Lower leg skin (tissue), 4 donors: ENCODE measurements at regions not wholly inside any gene's neighbourhood (a gene's known extent, or its start where the extent isn't known, plus 50 kb on each side); places are given as distances from the start of the nearest gene placed in this dataset.

ENCODE experiments used
- DNase-seq, 2 donors: peaks; one replicate each; pipeline ENCODE4 v3.0.0-alpha.2; 2019; ENCODE audit warnings: low spot score in 2 of 2
- H3K4me3 ChIP-seq: fragments of 200-600 bp; sonication (generic); 2 replicates; pipeline ENCODE4 v1.5.1; 2017; ENCODE audit warnings: mild to moderate bottlenecking, low read depth; ENCODE audit not compliant: poor library complexity, severe bottlenecking
- CTCF ChIP-seq, 3 donors: fragments of 450-650 bp; IDR thresholded peaks; one replicate each; pipeline ENCODE4 v1.5.1; 2016; ENCODE audit warnings: antibody characterized with exemption in 3 of 3, mild to moderate bottlenecking in 3 of 3, moderate library complexity in 2 of 3
- POLR2A ChIP-seq, 2 donors: fragments of 450-650 bp; IDR thresholded peaks; one replicate each; pipeline ENCODE4 v1.6.1; 2016 to 2017; ENCODE audit warnings: antibody characterized with exemption in 2 of 2, mild to moderate bottlenecking in 1 of 2, moderate library complexity in 1 of 2
- WGBS, 2 donors: methylation state at CpG; one replicate each; pipeline ENCODE4 v1.1.5; 2018; 5-methylcytosine and 5-hydroxymethylcytosine counted together
- intact Hi-C: fragments of 100-400 bp; cut with DNase I; formaldehyde crosslinking; loops from one replicate; pipeline ENCODE4 v1.15.0; 2023; ENCODE audit warnings: low total_unique reads

GRCh38 chr4:8746523-8747466, 124.8 kb downstream of the HMX1 start:
- peak in 1 of 2 donors; percentile 57 for DNase-seq
- TF ChIP-seq POLR2A (IDR thresholded peaks at IDR 0.05) (no peak), CTCF (IDR thresholded peaks at IDR 0.05) (no peak)
- intact Hi-C loops: no loop called here
- no peak overlapping the region for H3K4me3 ChIP-seq
- 92% methylated on average over 23 of the region's 23 CpGs for WGBS, 2 donors

- WGBS, 2 donors: 63 to 68% methylated on average over 14 of the region's 14 CpGs
- intact Hi-C loops: no loop called here
- no peak overlapping the region for H3K4me3 ChIP-seq
- TF ChIP-seq POLR2A (IDR thresholded peaks at IDR 0.05) (no peak), CTCF (IDR thresholded peaks at IDR 0.05) (no peak)
- peak in 1 of 2 donors; percentile 39 for DNase-seq
Observed at GRCh38 chr4:8745826-8746225, 125.8 kb downstream of the HMX1 start.

- no peak for TF ChIP-seq POLR2A (IDR thresholded peaks at IDR 0.05)
- TF ChIP-seq CTCF (IDR thresholded peaks at IDR 0.05): no peak
- DNase-seq: peak in 1 of 2 donors; percentile 25
- 68 to 70% methylated on average over 28 of the region's 28 CpGs for WGBS, 2 donors
- intact Hi-C loops: no loop called here
- H3K4me3 ChIP-seq: no peak overlapping the region
Observed at GRCh38 chr4:8745005-8745790, 126.4 kb downstream of the HMX1 start.

GRCh38 chr4:8744083-8744805, 127.4 kb downstream of the HMX1 start:
- DNase-seq: peak in 1 of 2 donors; percentile 77
- intact Hi-C loops: no loop called here
- 64 to 68% methylated on average over 18 of the region's 18 CpGs for WGBS, 2 donors
- TF ChIP-seq POLR2A (IDR thresholded peaks at IDR 0.05) (no peak), CTCF (IDR thresholded peaks at IDR 0.05) (no peak)
- H3K4me3 ChIP-seq: no peak overlapping the region

GRCh38 chr4:8742546-8742945, 129.1 kb downstream of the HMX1 start:
- no peak overlapping the region for H3K4me3 ChIP-seq
- no peak for DNase-seq
- WGBS, 2 donors: 67 to 75% methylated on average over 2 of the region's 2 CpGs
- intact Hi-C loops: no loop called here
- TF ChIP-seq CTCF (IDR thresholded peaks at IDR 0.05) (no peak), POLR2A (IDR thresholded peaks at IDR 0.05) (no peak)
